ENCODE measurements at regions not wholly inside any gene's neighbourhood (a gene's known extent, or its start where the extent isn't known, plus 50 kb on each side); places are given as distances from the start of the nearest gene placed in this dataset.

GRCh38 chr22:48846200-48846599 is 981.5 kb downstream of the BRD1 start:
- Histone ChIP-seq H3K36me3 (ENCODE audit: insufficient read depth, low read length) (no peaks in the 10 kb centered on the region), H3K9ac (ENCODE audit: insufficient read length) (no peak overlapping the region), H3K4me3 (no peak overlapping the region), H3K27ac (no peak overlapping the region), H3K9me3 (ENCODE audit: low read depth, low read length) (no peaks in the 10 kb centered on the region)
- no peak for DNase-seq (ENCODE audit: low read depth, low spot score)
- TF ChIP-seq EZH2 (IDR thresholded peaks at IDR 0.05) (no peak), FOXP2 (optimal IDR thresholded peaks at IDR 0.05; ENCODE audit: control extremely low read depth, extremely low read length, insufficient read depth) (no peak), POLR2AphosphoS5 (IDR thresholded peaks at IDR 0.05; ENCODE audit: borderline replicate concordance, low read depth, low read length) (no peak)

GRCh38 chr22:48845356-48845936 is 982.2 kb downstream of the BRD1 start:
- no peaks in the 10 kb centered on the region for H3K36me3 ChIP-seq (ENCODE audit: insufficient read depth, low read length)
- no peaks in the 10 kb centered on the region for H3K9me3 ChIP-seq (ENCODE audit: low read depth, low read length)
- H3K4me3 ChIP-seq: no peak overlapping the region
- H3K9ac ChIP-seq (ENCODE audit: insufficient read length): no peak overlapping the region
- DNase-seq (ENCODE audit: low read depth, low spot score): no peak
- H3K27ac ChIP-seq: no peak overlapping the region
- TF ChIP-seq FOXP2 (optimal IDR thresholded peaks at IDR 0.05; ENCODE audit: control extremely low read depth, extremely low read length, insufficient read depth): no peak
- no peak for TF ChIP-seq POLR2AphosphoS5 (IDR thresholded peaks at IDR 0.05; ENCODE audit: borderline replicate concordance, low read depth, low read length)
- TF ChIP-seq EZH2 (IDR thresholded peaks at IDR 0.05): no peak

- H3K4me3 ChIP-seq: no peak overlapping the region
- H3K9me3 ChIP-seq (ENCODE audit: low read depth, low read length): no peaks in the 10 kb centered on the region
- no peak for DNase-seq (ENCODE audit: low read depth, low spot score)
- H3K36me3 ChIP-seq (ENCODE audit: insufficient read depth, low read length): no peaks in the 10 kb centered on the region
- TF ChIP-seq EZH2 (IDR thresholded peaks at IDR 0.05) (no peak), FOXP2 (optimal IDR thresholded peaks at IDR 0.05; ENCODE audit: control extremely low read depth, extremely low read length, insufficient read depth) (no peak), POLR2AphosphoS5 (IDR thresholded peaks at IDR 0.05; ENCODE audit: borderline replicate concordance, low read depth, low read length) (no peak)
- H3K9ac ChIP-seq (ENCODE audit: insufficient read length): no peak overlapping the region
- H3K27ac ChIP-seq: no peak overlapping the region
Measured at GRCh38 chr22:48844056-48844675, 983.5 kb downstream of the BRD1 start.

GRCh38 chr22:48843640-48844039 is 984.0 kb downstream of the BRD1 start:
- no peaks in the 10 kb centered on the region for H3K9me3 ChIP-seq (ENCODE audit: low read depth, low read length)
- DNase-seq (ENCODE audit: low read depth, low spot score): no peak
- no peak overlapping the region for H3K4me3 ChIP-seq
- no peaks in the 10 kb centered on the region for H3K36me3 ChIP-seq (ENCODE audit: insufficient read depth, low read length)
- TF ChIP-seq POLR2AphosphoS5 (IDR thresholded peaks at IDR 0.05; ENCODE audit: borderline replicate concordance, low read depth, low read length): no peak
- no peak for TF ChIP-seq FOXP2 (optimal IDR thresholded peaks at IDR 0.05; ENCODE audit: control extremely low read depth, extremely low read length, insufficient read depth)
- TF ChIP-seq EZH2 (IDR thresholded peaks at IDR 0.05): no peak
- H3K27ac ChIP-seq: no peak overlapping the region
- no peak overlapping the region for H3K9ac ChIP-seq (ENCODE audit: insufficient read length)

- Histone ChIP-seq H3K4me3 (no peak overlapping the region), H3K36me3 (ENCODE audit: insufficient read depth, low read length) (no peaks in the 10 kb centered on the region), H3K27ac (no peak overlapping the region), H3K9me3 (ENCODE audit: low read depth, low read length) (no peaks in the 10 kb centered on the region), H3K9ac (ENCODE audit: insufficient read length) (no peak overlapping the region)
- no peak for DNase-seq (ENCODE audit: low read depth, low spot score)
- TF ChIP-seq FOXP2 (optimal IDR thresholded peaks at IDR 0.05; ENCODE audit: control extremely low read depth, extremely low read length, insufficient read depth) (no peak), POLR2AphosphoS5 (IDR thresholded peaks at IDR 0.05; ENCODE audit: borderline replicate concordance, low read depth, low read length) (no peak), EZH2 (IDR thresholded peaks at IDR 0.05) (no peak)
Measured at GRCh38 chr22:48842976-48843375, 984.7 kb downstream of the BRD1 start.

- no peak for DNase-seq (ENCODE audit: low read depth, low spot score)
- Histone ChIP-seq H3K9ac (ENCODE audit: insufficient read length) (no peak overlapping the region), H3K4me3 (no peak overlapping the region), H3K27ac (no peak overlapping the region), H3K9me3 (ENCODE audit: low read depth, low read length) (no peaks in the 10 kb centered on the region), H3K36me3 (ENCODE audit: insufficient read depth, low read length) (no peaks in the 10 kb centered on the region)
- TF ChIP-seq POLR2AphosphoS5 (IDR thresholded peaks at IDR 0.05; ENCODE audit: borderline replicate concordance, low read depth, low read length) (no peak), EZH2 (IDR thresholded peaks at IDR 0.05) (no peak)
Measured at GRCh38 chr22:48842583-48842945, 985.1 kb downstream of the BRD1 start.

- H3K9ac ChIP-seq (ENCODE audit: insufficient read length): no peak overlapping the region
- DNase-seq (ENCODE audit: low read depth, low spot score): no peak
- H3K9me3 ChIP-seq (ENCODE audit: low read depth, low read length): no peaks in the 10 kb centered on the region
- H3K27ac ChIP-seq: no peak overlapping the region
- no peak overlapping the region for H3K4me3 ChIP-seq
- H3K36me3 ChIP-seq (ENCODE audit: insufficient read depth, low read length): no peaks in the 10 kb centered on the region
- TF ChIP-seq FOXP2 (optimal IDR thresholded peaks at IDR 0.05; ENCODE audit: control extremely low read depth, extremely low read length, insufficient read depth): no peak
- no peak for TF ChIP-seq POLR2AphosphoS5 (IDR thresholded peaks at IDR 0.05; ENCODE audit: borderline replicate concordance, low read depth, low read length)
- TF ChIP-seq EZH2 (IDR thresholded peaks at IDR 0.05): no peak
Measured at GRCh38 chr22:48841881-48842582, 985.6 kb downstream of the BRD1 start.

GRCh38 chr22:48840112-48840949 is 987.3 kb downstream of the BRD1 start:
- Histone ChIP-seq H3K36me3 (ENCODE audit: insufficient read depth, low read length) (no peaks in the 10 kb centered on the region), H3K4me3 (no peak overlapping the region), H3K9me3 (ENCODE audit: low read depth, low read length) (no peaks in the 10 kb centered on the region), H3K9ac (ENCODE audit: insufficient read length) (no peak overlapping the region), H3K27ac (no peak overlapping the region)
- TF ChIP-seq FOXP2 (optimal IDR thresholded peaks at IDR 0.05; ENCODE audit: control extremely low read depth, extremely low read length, insufficient read depth) (no peak), EZH2 (IDR thresholded peaks at IDR 0.05) (no peak), POLR2AphosphoS5 (IDR thresholded peaks at IDR 0.05; ENCODE audit: borderline replicate concordance, low read depth, low read length) (no peak)
- DNase-seq (ENCODE audit: low read depth, low spot score): no peak
